ENCODE measurements at regions not wholly inside any gene's neighbourhood (a gene's known extent, or its start where the extent isn't known, plus 50 kb on each side); places are given as distances from the start of the nearest gene placed in this dataset.
A peak's percentile ranks its signal among the peaks of the same experiment; 100 is the strongest.

GRCh38 chr10:109025172-109025571, 898.1 kb downstream of the XPNPEP1 start:
- no peak overlapping the region for H3K9ac ChIP-seq (ENCODE audit: insufficient read depth, low read length)
- TF ChIP-seq EZH2 (IDR thresholded peaks at IDR 0.05; ENCODE audit: low read length, missing control alignments): no peak
- TF ChIP-seq, protein P1, sequence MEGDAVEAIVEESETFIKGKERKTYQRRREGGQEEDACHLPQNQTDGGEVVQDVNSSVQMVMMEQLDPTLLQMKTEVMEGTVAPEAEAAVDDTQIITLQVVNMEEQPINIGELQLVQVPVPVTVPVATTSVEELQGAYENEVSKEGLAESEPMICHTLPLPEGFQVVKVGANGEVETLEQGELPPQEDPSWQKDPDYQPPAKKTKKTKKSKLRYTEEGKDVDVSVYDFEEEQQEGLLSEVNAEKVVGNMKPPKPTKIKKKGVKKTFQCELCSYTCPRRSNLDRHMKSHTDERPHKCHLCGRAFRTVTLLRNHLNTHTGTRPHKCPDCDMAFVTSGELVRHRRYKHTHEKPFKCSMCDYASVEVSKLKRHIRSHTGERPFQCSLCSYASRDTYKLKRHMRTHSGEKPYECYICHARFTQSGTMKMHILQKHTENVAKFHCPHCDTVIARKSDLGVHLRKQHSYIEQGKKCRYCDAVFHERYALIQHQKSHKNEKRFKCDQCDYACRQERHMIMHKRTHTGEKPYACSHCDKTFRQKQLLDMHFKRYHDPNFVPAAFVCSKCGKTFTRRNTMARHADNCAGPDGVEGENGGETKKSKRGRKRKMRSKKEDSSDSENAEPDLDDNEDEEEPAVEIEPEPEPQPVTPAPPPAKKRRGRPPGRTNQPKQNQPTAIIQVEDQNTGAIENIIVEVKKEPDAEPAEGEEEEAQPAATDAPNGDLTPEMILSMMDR (conservative IDR thresholded peaks at IDR 0.05 in 1 of 2, IDR thresholded peaks at IDR 0.05 in 1 of 2; ENCODE audit: low read depth in 1 of 2, low read length in 2 of 2): no peak
- no peaks in the 10 kb centered on the region for H3K9me3 ChIP-seq (ENCODE audit: control insufficient read depth, insufficient read depth, low read depth, low read length)
- H3K27me3 ChIP-seq (ENCODE audit: control insufficient read depth, insufficient read depth, low read length): no peaks in the 10 kb centered on the region
- H4K20me1 ChIP-seq (ENCODE audit: control insufficient read depth, extremely low read depth, insufficient read depth, low read length): no peaks in the 10 kb centered on the region
- H3K4me2 ChIP-seq (ENCODE audit: extremely low read depth, insufficient read depth, low read length): no peak overlapping the region
- H3K4me3 ChIP-seq (replicated peaks in 1 of 4; ENCODE audit: control extremely low read depth in 1 of 4, insufficient read depth in 1 of 4, low read depth in 3 of 4, low read length in 4 of 4): no peak overlapping the region
- no peak overlapping the region for H3K27ac ChIP-seq (ENCODE audit: insufficient read depth, low read length)
- no peaks in the 10 kb centered on the region for H3K4me1 ChIP-seq (ENCODE audit: control insufficient read depth, extremely low read depth, insufficient read depth, low read length)
- no peaks in the 10 kb centered on the region for H3K36me3 ChIP-seq (ENCODE audit: control insufficient read depth, insufficient read depth, low read length)
- DNase-seq (ENCODE audit: low read depth in 2 of 2): no peak
- H2AFZ ChIP-seq (ENCODE audit: low read length): no peak overlapping the region
- H3K79me2 ChIP-seq (ENCODE audit: control insufficient read depth, insufficient read depth, low read length): no peaks in the 10 kb centered on the region

GRCh38 chr10:109022417-109023049, 900.8 kb downstream of the XPNPEP1 start:
- Histone ChIP-seq H4K20me1 (ENCODE audit: control insufficient read depth, extremely low read depth, insufficient read depth, low read length) (no peaks in the 10 kb centered on the region), H3K27ac (ENCODE audit: insufficient read depth, low read length) (no peak overlapping the region), H3K4me2 (ENCODE audit: extremely low read depth, insufficient read depth, low read length) (no peak overlapping the region), H3K36me3 (ENCODE audit: control insufficient read depth, insufficient read depth, low read length) (no peaks in the 10 kb centered on the region), H3K4me3 (replicated peaks in 1 of 4; ENCODE audit: control extremely low read depth in 1 of 4, insufficient read depth in 1 of 4, low read depth in 3 of 4, low read length in 4 of 4) (no peak overlapping the region), H3K9ac (ENCODE audit: insufficient read depth, low read length) (no peak overlapping the region), H3K27me3 (ENCODE audit: control insufficient read depth, insufficient read depth, low read length) (no peaks in the 10 kb centered on the region), H3K4me1 (ENCODE audit: control insufficient read depth, extremely low read depth, insufficient read depth, low read length) (no peaks in the 10 kb centered on the region), H3K79me2 (ENCODE audit: control insufficient read depth, insufficient read depth, low read length) (no peaks in the 10 kb centered on the region), H2AFZ (ENCODE audit: low read length) (no peak overlapping the region), H3K9me3 (ENCODE audit: control insufficient read depth, insufficient read depth, low read depth, low read length) (no peaks in the 10 kb centered on the region)
- no peak for TF ChIP-seq EZH2 (IDR thresholded peaks at IDR 0.05; ENCODE audit: low read length, missing control alignments)
- TF ChIP-seq, protein P1 (conservative IDR thresholded peaks at IDR 0.05 in 1 of 2, IDR thresholded peaks at IDR 0.05 in 1 of 2; ENCODE audit: low read depth in 1 of 2, low read length in 2 of 2): no peak
- DNase-seq (ENCODE audit: low read depth in 2 of 2): no peak

- H3K4me2 ChIP-seq (ENCODE audit: extremely low read depth, insufficient read depth, low read length): no peak overlapping the region
- no peaks in the 10 kb centered on the region for H3K36me3 ChIP-seq (ENCODE audit: control insufficient read depth, insufficient read depth, low read length)
- DNase-seq (ENCODE audit: low read depth in 2 of 2): peak in 1 of 2 donors; percentile 11
- no peak overlapping the region for H2AFZ ChIP-seq (ENCODE audit: low read length)
- H4K20me1 ChIP-seq (ENCODE audit: control insufficient read depth, extremely low read depth, insufficient read depth, low read length): no peaks in the 10 kb centered on the region
- H3K27me3 ChIP-seq (ENCODE audit: control insufficient read depth, insufficient read depth, low read length): no peaks in the 10 kb centered on the region
- H3K79me2 ChIP-seq (ENCODE audit: control insufficient read depth, insufficient read depth, low read length): no peaks in the 10 kb centered on the region
- TF ChIP-seq, protein P1 (conservative IDR thresholded peaks at IDR 0.05 in 1 of 2, IDR thresholded peaks at IDR 0.05 in 1 of 2; ENCODE audit: low read depth in 1 of 2, low read length in 2 of 2): peak in 1 of 2 donors; percentile 20
- no peak for TF ChIP-seq EZH2 (IDR thresholded peaks at IDR 0.05; ENCODE audit: low read length, missing control alignments)
- no peaks in the 10 kb centered on the region for H3K9me3 ChIP-seq (ENCODE audit: control insufficient read depth, insufficient read depth, low read depth, low read length)
- H3K4me1 ChIP-seq (ENCODE audit: control insufficient read depth, extremely low read depth, insufficient read depth, low read length): no peaks in the 10 kb centered on the region
- no peak overlapping the region for H3K9ac ChIP-seq (ENCODE audit: insufficient read depth, low read length)
- H3K27ac ChIP-seq (ENCODE audit: insufficient read depth, low read length): no peak overlapping the region
- H3K4me3 ChIP-seq (replicated peaks in 1 of 4; ENCODE audit: control extremely low read depth in 1 of 4, insufficient read depth in 1 of 4, low read depth in 3 of 4, low read length in 4 of 4): no peak overlapping the region
Measured at GRCh38 chr10:109019001-109019424, 904.3 kb downstream of the XPNPEP1 start.

Data from fibroblast of lung (primary cell).